HG02973 (cell line): ENCODE measurements at regions not wholly inside any gene's neighbourhood (a gene's known extent, or its start where the extent isn't known, plus 50 kb on each side); places are given as distances from the start of the nearest gene placed in this dataset.
"Not testable (repeated sequence)": the region's sequence is repeated elsewhere in the genome, so short reads cannot be mapped to it uniquely, and the experiment has no call there.

Experiments used
- ATAC-seq: cut with Tn5 transposase; IDR thresholded peaks from one replicate; pipeline ENCODE4 v1.9.1; 2021; ENCODE audit warnings: moderate library complexity; ENCODE audit not compliant: unreplicated experiment

- no peak for ATAC-seq
Measured at GRCh38 chr16:73965591-73965990, 331.0 kb upstream of the PSMD7 start.

- peak; percentile 63 for ATAC-seq
Measured at GRCh38 chr16:73956587-73957494, 339.8 kb upstream of the PSMD7 start.

- no peak for ATAC-seq
Measured at GRCh38 chr16:73955702-73956101, 340.9 kb upstream of the PSMD7 start.

- ATAC-seq, result no peak
Measured at GRCh38 chr16:73955255-73955654, 341.4 kb upstream of the PSMD7 start.

- ATAC-seq, result no peak
Measured at GRCh38 chr16:73951481-73951880, 345.1 kb upstream of the PSMD7 start.

GRCh38 chr16:73949574-73950320, 346.9 kb upstream of the PSMD7 start:
- ATAC-seq, result no peak

GRCh38 chr16:73945631-73946030, 351.0 kb upstream of the PSMD7 start:
- no peak for ATAC-seq

- ATAC-seq, result not testable (repeated sequence)
Measured at GRCh38 chr16:73943184-73943583, 353.4 kb upstream of the PSMD7 start.

GRCh38 chr16:73940786-73941185, 355.8 kb upstream of the PSMD7 start:
- not testable (repeated sequence) for ATAC-seq

- no peak for ATAC-seq
Measured at GRCh38 chr16:73923951-73924350, 372.7 kb upstream of the PSMD7 start.

GRCh38 chr16:73921295-73921694, 375.3 kb upstream of the PSMD7 start:
- no peak for ATAC-seq

GRCh38 chr16:73916829-73917594, 379.6 kb upstream of the PSMD7 start:
- no peak for ATAC-seq

- ATAC-seq, result no peak
Measured at GRCh38 chr16:73915935-73916334, 380.7 kb upstream of the PSMD7 start.

- ATAC-seq, result no peak
Measured at GRCh38 chr16:73915140-73915539, 381.5 kb upstream of the PSMD7 start.

GRCh38 chr16:73912850-73913249, 383.8 kb upstream of the PSMD7 start:
- no peak for ATAC-seq

- ATAC-seq, result no peak
Measured at GRCh38 chr16:73912281-73912680, 384.3 kb upstream of the PSMD7 start.

GRCh38 chr16:73909529-73910035, 387.0 kb upstream of the PSMD7 start:
- no peak for ATAC-seq

- ATAC-seq, result no peak
Measured at GRCh38 chr16:73891129-73891542, 405.5 kb upstream of the PSMD7 start.

GRCh38 chr16:73890186-73891128, 406.2 kb upstream of the PSMD7 start:
- ATAC-seq, result no peak
